Muscle of leg (tissue), 3 donors: ENCODE measurements at regions not wholly inside any gene's neighbourhood (a gene's known extent, or its start where the extent isn't known, plus 50 kb on each side); places are given as distances from the start of the nearest gene placed in this dataset.

Source experiments
- DNase-seq: peaks from one replicate; pipeline ENCODE4 v3.0.0; 2013
- H3K27ac ChIP-seq: one replicate; pipeline ENCODE4 v1.5.1; 2013; ENCODE audit warnings: mild to moderate bottlenecking, low read length, control low read depth
- H3K27me3 ChIP-seq: one replicate; pipeline ENCODE4 v1.6.1; 2013; ENCODE audit warnings: low read length; ENCODE audit not compliant: control insufficient read depth, insufficient read depth
- H3K36me3 ChIP-seq: one replicate; pipeline ENCODE4 v1.6.1; 2013; ENCODE audit warnings: low read length; ENCODE audit not compliant: control insufficient read depth, insufficient read depth
- H3K4me1 ChIP-seq: one replicate; pipeline ENCODE4 v1.6.1; 2013; ENCODE audit warnings: low read length; ENCODE audit not compliant: control insufficient read depth, insufficient read depth
- H3K4me3 ChIP-seq: one replicate; pipeline ENCODE4 v1.5.1; 2013; ENCODE audit warnings: low read length, control low read depth
- H3K9me3 ChIP-seq: replicated peaks from 2 replicates; pipeline ENCODE4 v1.6.1; 2013; ENCODE audit warnings: low read depth, low read length; ENCODE audit not compliant: control insufficient read depth
- WGBS: methylation state at CpG from one replicate; pipeline ENCODE4 v1.1.5; 2013; ENCODE audit warnings: missing lambda C conversion rate; ENCODE audit not compliant: insufficient coverage; 5-methylcytosine and 5-hydroxymethylcytosine counted together

DNA sequence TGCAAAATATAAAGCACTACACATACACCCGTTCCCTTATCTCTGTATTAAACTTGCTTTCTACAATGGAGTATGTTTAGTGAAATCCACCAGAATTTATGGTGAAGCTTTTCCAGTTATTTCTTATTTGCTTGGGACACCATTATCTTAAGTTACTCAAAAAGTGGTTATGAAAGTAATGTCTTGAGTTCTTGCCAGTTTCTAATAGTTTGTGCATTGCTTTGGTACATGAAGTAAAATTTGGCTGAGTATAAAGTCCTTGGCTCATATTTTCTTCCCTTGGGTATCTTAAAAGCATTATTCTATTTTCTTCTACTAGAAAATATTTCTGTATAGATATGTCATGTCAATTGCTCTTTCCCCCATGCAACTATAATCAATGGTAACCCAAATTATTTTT, 85.2 kb downstream of the POLR1F start:
- DNase-seq = peak; percentile 23

DNA sequence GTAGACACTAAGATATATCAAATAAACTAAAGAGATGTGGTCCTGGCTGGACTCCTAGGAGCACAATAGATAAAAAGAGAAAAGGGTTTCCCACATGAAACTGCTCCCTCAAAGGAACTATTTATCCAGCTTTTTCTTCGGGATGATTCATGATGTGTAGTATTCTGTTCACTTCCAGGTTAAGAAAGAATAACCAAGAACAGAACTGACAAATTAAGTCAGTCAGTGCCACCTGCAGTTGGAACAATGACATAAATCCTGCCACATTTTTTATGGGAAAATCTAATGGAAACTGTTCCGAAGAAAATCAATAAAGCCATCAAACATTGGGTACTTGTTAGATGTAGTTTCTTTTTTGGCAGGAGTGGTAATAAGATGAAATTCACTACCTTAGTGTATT, 87.1 kb downstream of the POLR1F start:
- no CpG with 5 or more reads among the region's 2 CpGs for WGBS

More for the DNA sequence above, 85.2 kb downstream of the POLR1F start:
- H3K27me3 ChIP-seq = no peaks in the 10 kb centered on the region
- H3K27ac ChIP-seq = no peak overlapping the region
- no peaks in the 10 kb centered on the region for H3K4me1 ChIP-seq
- WGBS = no CpG with 5 or more reads among the region's 1 CpG
- H3K4me3 ChIP-seq = no peak overlapping the region
- no peaks in the 10 kb centered on the region for H3K36me3 ChIP-seq
- H3K9me3 ChIP-seq = peaks cover 9% of the 10 kb centered on the region

DNA sequence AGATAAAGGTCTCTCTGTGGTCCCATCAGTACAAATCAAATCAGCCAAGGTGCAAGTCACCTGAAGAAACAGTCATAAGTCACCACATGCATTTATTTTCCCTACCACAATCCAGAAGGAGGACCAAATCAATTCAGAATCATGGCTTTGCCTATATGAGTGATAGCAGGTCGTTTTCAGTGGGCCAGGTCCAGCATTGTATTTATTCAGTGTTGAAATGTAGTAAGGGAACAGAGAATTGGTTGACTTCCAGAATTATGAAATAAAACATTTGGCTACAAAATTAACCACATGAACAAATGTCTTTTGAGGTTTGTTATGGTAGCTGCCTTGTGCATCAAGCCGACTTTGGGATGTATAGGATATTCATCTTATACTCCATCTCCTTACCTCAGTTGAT, 88.4 kb downstream of the POLR1F start:
- Histone ChIP-seq H3K36me3 (no peaks in the 10 kb centered on the region), H3K27me3 (no peaks in the 10 kb centered on the region), H3K27ac (no peak overlapping the region), H3K9me3 (peaks cover 2% of the 10 kb centered on the region), H3K4me1 (no peaks in the 10 kb centered on the region), H3K4me3 (no peak overlapping the region)
- WGBS = no CpG with 5 or more reads among the region's 2 CpGs
- peak; percentile 1 for DNase-seq

More for the DNA sequence above, 87.1 kb downstream of the POLR1F start:
- peak; percentile 5 for DNase-seq
- no peak overlapping the region for H3K27ac ChIP-seq
- H3K4me1 ChIP-seq = no peaks in the 10 kb centered on the region
- H3K9me3 ChIP-seq = peaks cover 2% of the 10 kb centered on the region
- H3K4me3 ChIP-seq = no peak overlapping the region
- H3K36me3 ChIP-seq = no peaks in the 10 kb centered on the region
- H3K27me3 ChIP-seq = no peaks in the 10 kb centered on the region

DNA sequence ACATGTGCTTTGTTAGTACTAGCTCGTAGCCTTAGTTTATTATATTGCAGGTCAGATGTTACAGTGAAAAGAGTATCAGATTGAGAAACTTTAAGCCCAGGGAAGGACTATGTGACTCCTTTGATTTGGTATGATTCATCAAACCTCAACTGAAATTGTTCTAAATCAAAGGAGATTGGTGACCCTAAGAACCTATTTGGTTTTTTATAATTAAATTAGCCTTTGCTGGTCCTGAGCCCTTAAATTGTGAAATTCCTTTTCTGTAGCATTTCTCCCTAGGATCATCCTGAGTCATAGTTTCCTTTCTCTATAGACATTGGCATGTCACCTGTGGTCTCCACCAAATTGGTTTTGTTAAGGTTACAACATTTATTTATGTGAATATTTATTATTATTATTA, 89.7 kb downstream of the POLR1F start:
- Histone ChIP-seq H3K27ac (no peak overlapping the region), H3K4me1 (no peaks in the 10 kb centered on the region), H3K27me3 (no peaks in the 10 kb centered on the region), H3K36me3 (no peaks in the 10 kb centered on the region), H3K4me3 (no peak overlapping the region), H3K9me3 (no peaks in the 10 kb centered on the region)
- no peak for DNase-seq
- no CpG with 5 or more reads among the region's 1 CpG for WGBS

- Histone ChIP-seq H3K4me3 (no peak overlapping the region), H3K4me1 (no peaks in the 10 kb centered on the region), H3K27ac (no peak overlapping the region), H3K9me3 (no peaks in the 10 kb centered on the region), H3K27me3 (no peaks in the 10 kb centered on the region), H3K36me3 (no peaks in the 10 kb centered on the region)
- WGBS = no CpG with 5 or more reads among the region's 2 CpGs
- DNase-seq = peak; percentile 23
These were observed 90.9 kb downstream of the POLR1F start for GRCh38 chr7:19617901-19618300.

GRCh38 chr7:19610194-19610943, 98.5 kb downstream of the POLR1F start:
- H3K9me3 ChIP-seq = no peaks in the 10 kb centered on the region
- no peak overlapping the region for H3K4me3 ChIP-seq
- H3K4me1 ChIP-seq = no peaks in the 10 kb centered on the region
- H3K36me3 ChIP-seq = no peaks in the 10 kb centered on the region
- no peaks in the 10 kb centered on the region for H3K27me3 ChIP-seq
- peak; percentile 11 for DNase-seq
- no peak overlapping the region for H3K27ac ChIP-seq

GRCh38 chr7:19589446-19589845, 119.4 kb downstream of the POLR1F start:
- H3K27ac ChIP-seq = no peak overlapping the region
- no peak overlapping the region for H3K4me3 ChIP-seq
- H3K36me3 ChIP-seq = no peaks in the 10 kb centered on the region
- no peaks in the 10 kb centered on the region for H3K4me1 ChIP-seq
- no peaks in the 10 kb centered on the region for H3K27me3 ChIP-seq
- no CpG with 5 or more reads among the region's 3 CpGs for WGBS
- no peak for DNase-seq
- no peaks in the 10 kb centered on the region for H3K9me3 ChIP-seq

- no peak overlapping the region for H3K27ac ChIP-seq
- H3K36me3 ChIP-seq = no peaks in the 10 kb centered on the region
- H3K9me3 ChIP-seq = no peaks in the 10 kb centered on the region
- DNase-seq = no peak
- 54% methylated on average over 2 of the region's 2 CpGs for WGBS
- H3K4me3 ChIP-seq = no peak overlapping the region
- no peaks in the 10 kb centered on the region for H3K4me1 ChIP-seq
- H3K27me3 ChIP-seq = no peaks in the 10 kb centered on the region
These were observed 121.5 kb downstream of the POLR1F start for GRCh38 chr7:19587291-19587690.

DNA sequence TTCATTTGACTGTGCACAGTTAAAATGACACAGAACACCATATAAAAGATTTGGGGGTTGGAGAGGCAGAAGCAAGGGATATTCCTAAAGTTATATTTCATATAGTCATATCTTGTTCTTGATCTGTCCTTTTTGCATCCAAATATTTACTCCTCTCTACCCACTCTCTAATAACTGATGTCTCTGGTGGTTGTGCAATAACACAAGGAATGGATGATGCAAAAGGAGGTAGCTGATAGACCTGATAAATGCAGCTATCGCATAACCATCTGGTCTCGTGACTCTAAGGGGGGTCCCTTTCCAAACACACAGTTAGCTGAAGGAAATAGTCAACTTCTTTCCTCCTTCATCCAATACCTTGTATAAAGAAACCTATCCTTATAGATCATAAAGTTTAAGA, 123.1 kb downstream of the POLR1F start:
- no CpG with 5 or more reads among the region's 2 CpGs for WGBS

DNA sequence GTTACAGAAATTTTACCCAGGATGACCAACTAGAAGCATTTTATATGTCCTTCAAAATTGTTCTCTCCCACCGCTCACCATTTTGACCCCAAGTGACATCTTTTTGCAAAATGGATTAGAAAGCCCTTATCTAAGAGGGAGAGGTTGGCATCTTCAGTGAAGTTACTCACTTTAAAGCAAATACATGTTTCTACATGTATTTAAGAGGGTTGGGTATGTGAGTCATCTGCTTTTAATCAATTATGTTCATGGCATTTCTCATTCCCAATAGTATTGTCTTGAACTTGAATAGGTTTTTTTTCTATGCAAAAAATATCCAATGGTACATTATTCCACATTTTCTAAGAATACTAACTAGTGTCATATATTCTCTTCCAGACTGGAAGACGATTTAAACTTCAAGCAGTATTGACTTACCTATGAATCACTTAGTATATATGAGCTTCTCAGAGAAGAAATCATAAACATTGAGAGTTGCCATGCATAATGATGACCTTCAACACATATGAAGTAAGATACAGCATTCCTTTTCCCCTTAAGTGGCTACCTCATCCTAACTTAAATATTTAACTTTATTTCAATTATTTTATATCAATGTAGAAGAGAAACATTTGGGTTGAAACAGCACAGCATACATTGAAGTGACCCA, 132.8 kb downstream of the POLR1F start:
- no peaks in the 10 kb centered on the region for H3K36me3 ChIP-seq
- no peak overlapping the region for H3K27ac ChIP-seq
- no peaks in the 10 kb centered on the region for H3K4me1 ChIP-seq
- H3K9me3 ChIP-seq = no peaks in the 10 kb centered on the region
- no peak for DNase-seq
- WGBS = no CpG with 5 or more reads among the region's 2 CpGs
- H3K27me3 ChIP-seq = no peaks in the 10 kb centered on the region
- H3K4me3 ChIP-seq = no peak overlapping the region

More for the DNA sequence above, 123.1 kb downstream of the POLR1F start:
- Histone ChIP-seq H3K27me3 (no peaks in the 10 kb centered on the region), H3K4me1 (no peaks in the 10 kb centered on the region), H3K27ac (no peak overlapping the region), H3K36me3 (no peaks in the 10 kb centered on the region), H3K4me3 (no peak overlapping the region), H3K9me3 (no peaks in the 10 kb centered on the region)
- DNase-seq = no peak
